Progenitor cell of endocrine pancreas (in vitro differentiated cells): ENCODE measurements at regions not wholly inside any gene's neighbourhood (a gene's known extent, or its start where the extent isn't known, plus 50 kb on each side); places are given as distances from the start of the nearest gene placed in this dataset.

Source experiments
- DNase-seq: peaks from one replicate; pipeline ENCODE4 v3.0.0; 2021; ENCODE audit warnings: low spot score; ENCODE audit not compliant: unreplicated experiment
- H3K27ac Mint-ChIP-seq: 2 replicates; pipeline ENCODE4 v1.8.0; 2021; ENCODE audit warnings: mild to moderate bottlenecking, moderate library complexity, mixed read lengths
- H3K27me3 Mint-ChIP-seq: 2 replicates; pipeline ENCODE4 v1.8.0; 2021; ENCODE audit warnings: mixed read lengths
- H3K36me3 Mint-ChIP-seq: 2 replicates; pipeline ENCODE4 v1.8.0; 2022; ENCODE audit warnings: mixed read lengths; ENCODE audit not compliant: insufficient read depth
- H3K4me1 Mint-ChIP-seq: 2 replicates; pipeline ENCODE4 v1.8.0; 2021; ENCODE audit warnings: low read depth, mixed read lengths
- H3K4me3 Mint-ChIP-seq: 2 replicates; pipeline ENCODE4 v1.8.0; 2021; ENCODE audit warnings: low read depth, mild to moderate bottlenecking, moderate library complexity, mixed read lengths
- H3K9me3 Mint-ChIP-seq: 2 replicates; pipeline ENCODE4 v1.8.0; 2021; ENCODE audit warnings: low read depth, mixed read lengths
- TF ChIP-seq, protein P1 (sequence below): fragments of 200-600 bp; sonication (generic); IDR thresholded peaks from one replicate; pipeline ENCODE4 v1.5.0; 2021; ENCODE audit warnings: antibody characterized with exemption, mild to moderate bottlenecking; ENCODE audit not compliant: unreplicated experiment

GRCh38 chr21:27372381-27372780, 405.5 kb upstream of the ADAMTS5 start:
- H3K9me3 Mint-ChIP-seq: no peaks in the 10 kb centered on the region
- no peak overlapping the region for H3K4me3 Mint-ChIP-seq
- H3K36me3 Mint-ChIP-seq: no peaks in the 10 kb centered on the region
- TF ChIP-seq, protein P1, sequence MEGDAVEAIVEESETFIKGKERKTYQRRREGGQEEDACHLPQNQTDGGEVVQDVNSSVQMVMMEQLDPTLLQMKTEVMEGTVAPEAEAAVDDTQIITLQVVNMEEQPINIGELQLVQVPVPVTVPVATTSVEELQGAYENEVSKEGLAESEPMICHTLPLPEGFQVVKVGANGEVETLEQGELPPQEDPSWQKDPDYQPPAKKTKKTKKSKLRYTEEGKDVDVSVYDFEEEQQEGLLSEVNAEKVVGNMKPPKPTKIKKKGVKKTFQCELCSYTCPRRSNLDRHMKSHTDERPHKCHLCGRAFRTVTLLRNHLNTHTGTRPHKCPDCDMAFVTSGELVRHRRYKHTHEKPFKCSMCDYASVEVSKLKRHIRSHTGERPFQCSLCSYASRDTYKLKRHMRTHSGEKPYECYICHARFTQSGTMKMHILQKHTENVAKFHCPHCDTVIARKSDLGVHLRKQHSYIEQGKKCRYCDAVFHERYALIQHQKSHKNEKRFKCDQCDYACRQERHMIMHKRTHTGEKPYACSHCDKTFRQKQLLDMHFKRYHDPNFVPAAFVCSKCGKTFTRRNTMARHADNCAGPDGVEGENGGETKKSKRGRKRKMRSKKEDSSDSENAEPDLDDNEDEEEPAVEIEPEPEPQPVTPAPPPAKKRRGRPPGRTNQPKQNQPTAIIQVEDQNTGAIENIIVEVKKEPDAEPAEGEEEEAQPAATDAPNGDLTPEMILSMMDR: no peak
- no peak overlapping the region for H3K27ac Mint-ChIP-seq
- H3K4me1 Mint-ChIP-seq: peaks cover 4% of the 10 kb centered on the region
- no peaks in the 10 kb centered on the region for H3K27me3 Mint-ChIP-seq
- no peak for DNase-seq

DNA sequence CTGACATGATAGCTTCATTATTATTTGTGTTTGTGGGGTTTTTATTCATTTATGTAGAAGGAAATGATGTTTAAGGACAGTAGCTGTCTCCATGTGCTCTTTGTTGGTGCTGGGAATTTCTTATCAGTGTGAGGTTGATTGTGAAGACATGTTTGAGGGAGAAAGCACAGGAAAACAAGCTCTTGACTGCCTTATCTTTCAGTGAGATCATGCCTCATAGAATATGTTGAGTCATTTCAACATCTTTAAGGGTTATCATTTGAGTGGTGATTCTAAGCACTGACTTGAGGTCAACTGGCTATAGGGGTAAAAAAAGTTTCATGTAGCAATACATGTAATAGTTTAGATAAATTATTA, 405.1 kb upstream of the ADAMTS5 start:
- Mint-ChIP-seq H3K36me3 (no peaks in the 10 kb centered on the region), H3K27me3 (no peaks in the 10 kb centered on the region), H3K27ac (no peak overlapping the region), H3K9me3 (no peaks in the 10 kb centered on the region), H3K4me3 (no peak overlapping the region), H3K4me1 (peaks cover 4% of the 10 kb centered on the region)
- DNase-seq: no peak
- TF ChIP-seq, protein P1: no peak

- H3K4me1 Mint-ChIP-seq: peaks cover 4% of the 10 kb centered on the region
- H3K27ac Mint-ChIP-seq: no peak overlapping the region
- H3K27me3 Mint-ChIP-seq: no peaks in the 10 kb centered on the region
Measured at GRCh38 chr21:27371115-27371974, 404.5 kb upstream of the ADAMTS5 start.

DNA sequence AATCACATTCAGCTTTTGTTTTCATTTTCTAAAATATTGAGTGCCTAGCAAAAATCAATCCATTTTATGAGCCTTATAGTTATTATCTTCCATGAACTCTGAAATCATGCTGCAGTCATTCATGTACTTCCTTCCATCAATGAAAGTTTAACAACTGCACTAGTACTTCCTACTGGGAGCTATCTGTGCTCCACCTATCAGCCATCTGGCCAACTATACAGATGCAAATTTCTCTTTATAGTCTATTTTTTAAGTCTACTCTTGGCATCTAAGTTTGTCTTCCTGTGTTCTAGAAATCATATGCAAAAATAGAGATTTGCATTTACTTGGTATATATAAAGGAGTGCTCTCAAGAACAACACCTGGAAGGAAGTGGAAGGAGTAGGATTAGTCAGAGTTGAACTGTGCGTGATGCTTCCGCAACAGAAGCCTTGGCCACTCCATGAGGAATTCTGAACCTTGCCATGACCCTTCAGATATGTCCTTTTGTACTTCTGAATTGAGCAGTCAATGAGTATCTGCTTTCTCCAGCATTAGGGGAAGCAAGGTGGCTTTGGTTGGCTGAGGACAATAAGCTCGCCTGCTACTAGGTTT, 403.2 kb upstream of the ADAMTS5 start:
- Mint-ChIP-seq H3K27ac (no peak overlapping the region), H3K36me3 (no peaks in the 10 kb centered on the region)

More at GRCh38 chr21:27371115-27371974, 404.5 kb upstream of the ADAMTS5 start:
- DNase-seq: no peak
- TF ChIP-seq, protein P1: no peak
- no peaks in the 10 kb centered on the region for H3K9me3 Mint-ChIP-seq
- H3K36me3 Mint-ChIP-seq: no peaks in the 10 kb centered on the region
- no peak overlapping the region for H3K4me3 Mint-ChIP-seq

DNA sequence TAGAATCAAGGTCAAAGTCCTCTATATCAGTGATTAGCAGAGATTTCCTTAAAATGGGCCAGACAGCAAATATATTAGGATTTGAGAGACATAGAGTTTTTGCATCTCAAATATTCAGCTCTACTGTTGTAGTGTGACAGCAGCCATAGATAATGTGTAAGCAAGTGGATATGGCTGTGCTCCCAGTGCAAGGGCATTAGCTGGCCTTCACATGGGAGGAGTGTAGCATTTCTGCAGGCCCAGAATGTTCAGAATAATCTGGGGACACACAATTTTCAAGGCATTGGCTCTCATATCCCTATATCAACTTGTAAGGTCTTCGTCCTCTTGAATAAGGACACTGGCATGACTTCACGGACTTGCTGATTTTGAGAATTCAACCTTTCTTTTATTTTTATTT, 402.3 kb upstream of the ADAMTS5 start:
- Mint-ChIP-seq H3K4me1 (peaks cover 4% of the 10 kb centered on the region), H3K36me3 (no peaks in the 10 kb centered on the region), H3K27ac (no peak overlapping the region)

More for the DNA sequence above, 403.2 kb upstream of the ADAMTS5 start:
- H3K9me3 Mint-ChIP-seq: no peaks in the 10 kb centered on the region
- DNase-seq: no peak
- H3K4me1 Mint-ChIP-seq: peaks cover 4% of the 10 kb centered on the region
- H3K4me3 Mint-ChIP-seq: no peak overlapping the region
- no peaks in the 10 kb centered on the region for H3K27me3 Mint-ChIP-seq
- TF ChIP-seq, protein P1: no peak

More for the DNA sequence above, 402.3 kb upstream of the ADAMTS5 start:
- TF ChIP-seq, protein P1: no peak
- Mint-ChIP-seq H3K27me3 (no peaks in the 10 kb centered on the region), H3K9me3 (no peaks in the 10 kb centered on the region), H3K4me3 (no peak overlapping the region)
- DNase-seq: no peak
